GM21447 (cell line): ENCODE measurements at regions not wholly inside any gene's neighbourhood (a gene's known extent, or its start where the extent isn't known, plus 50 kb on each side); places are given as distances from the start of the nearest gene placed in this dataset.

ENCODE experiments used
- ATAC-seq: cut with Tn5 transposase; IDR thresholded peaks from one replicate; pipeline ENCODE4 v1.9.1; 2021; ENCODE audit not compliant: unreplicated experiment

GRCh38 chr6:128827675-128828464, 55.1 kb upstream of the LAMA2 start:
- ATAC-seq = no peak

GRCh38 chr6:128826606-128827005, 56.3 kb upstream of the LAMA2 start:
- no peak for ATAC-seq

GRCh38 chr6:128822271-128822670, 60.7 kb upstream of the LAMA2 start:
- ATAC-seq = no peak

- no peak for ATAC-seq
These were observed 61.8 kb upstream of the LAMA2 start for GRCh38 chr6:128821116-128821515.

GRCh38 chr6:128808856-128809255, 74.1 kb upstream of the LAMA2 start:
- ATAC-seq = no peak

- no peak for ATAC-seq
These were observed 75.4 kb upstream of the LAMA2 start for GRCh38 chr6:128807577-128807976.

- ATAC-seq = no peak
These were observed 76.7 kb upstream of the LAMA2 start for GRCh38 chr6:128806261-128806660.

- no peak for ATAC-seq
These were observed 79.0 kb upstream of the LAMA2 start for GRCh38 chr6:128803911-128804310.

GRCh38 chr6:128801621-128802020, 81.3 kb upstream of the LAMA2 start:
- no peak for ATAC-seq

GRCh38 chr6:128784266-128784665, 98.7 kb upstream of the LAMA2 start:
- ATAC-seq = no peak

GRCh38 chr6:128768187-128768586, 114.8 kb upstream of the LAMA2 start:
- no peak for ATAC-seq

GRCh38 chr6:128767705-128768104, 115.2 kb upstream of the LAMA2 start:
- ATAC-seq = no peak

- no peak for ATAC-seq
These were observed 115.8 kb upstream of the LAMA2 start for GRCh38 chr6:128767150-128767549.

- ATAC-seq = no peak
These were observed 119.2 kb upstream of the LAMA2 start for GRCh38 chr6:128763599-128764300.

GRCh38 chr6:128759901-128760300, 123.0 kb upstream of the LAMA2 start:
- no peak for ATAC-seq

- no peak for ATAC-seq
These were observed 123.5 kb upstream of the LAMA2 start for GRCh38 chr6:128759447-128759846.

- no peak for ATAC-seq
These were observed 125.0 kb upstream of the LAMA2 start for GRCh38 chr6:128757961-128758360.

- peak; percentile 94 for ATAC-seq
These were observed 128.2 kb upstream of the LAMA2 start for GRCh38 chr6:128754658-128755256.

- no peak for ATAC-seq
These were observed 138.8 kb upstream of the LAMA2 start for GRCh38 chr6:128743974-128744765.

- no peak for ATAC-seq
These were observed 140.0 kb upstream of the LAMA2 start for GRCh38 chr6:128742900-128743299.

- ATAC-seq = no peak
These were observed 142.0 kb upstream of the LAMA2 start for GRCh38 chr6:128740951-128741350.
